ENCODE measurements at regions not wholly inside any gene's neighbourhood (a gene's known extent, or its start where the extent isn't known, plus 50 kb on each side); places are given as distances from the start of the nearest gene placed in this dataset.

- DNase-seq = no peak
- peaks cover 49 to 66% (median 63%) of the 10 kb centered on the region in 6 donors for H3K4me1 ChIP-seq
- TF ChIP-seq CTCF (IDR thresholded peaks at IDR 0.05 in 8 of 11, conservative IDR thresholded peaks at IDR 0.05 in 3 of 11) (no peak), POLR2AphosphoS5 (IDR thresholded peaks at IDR 0.05) (no peak), POLR2A (IDR thresholded peaks at IDR 0.05) (no peak)
- peak overlapping the region in 5 of 8 donors; percentile 36 to 69 (median 46) for H3K4me3 ChIP-seq
- H3K27ac ChIP-seq = peak overlapping the region in 7 of 8 donors; percentile 88 to 96 (median 91)
- H3K36me3 ChIP-seq = peaks cover 0 to 28% (median 2%) of the 10 kb centered on the region in 6 donors
- intact Hi-C loops (cut with DNase I; ENCODE audit: low total_unique reads) = no loop called here
- WGBS, 5 donors = 34 to 48% (median 43%) methylated on average over 3 of the region's 3 CpGs
- no peaks in the 10 kb centered on the region for H3K27me3 ChIP-seq (replicated peaks in 1 of 7)
- no peaks in the 10 kb centered on the region for H3K9me3 ChIP-seq
These were observed 50.8 kb upstream of the BOLA1 start for GRCh38 chr1:149848340-149849110.

GRCh38 chr1:149849111-149849946 is 50.0 kb upstream of the BOLA1 start:
- 20 to 32% (median 26%) methylated on average over 10 of the region's 10 CpGs for WGBS, 5 donors
- peak overlapping the region in 7 of 8 donors; percentile 27 to 69 (median 44) for H3K4me3 ChIP-seq
- peaks cover 41 to 58% (median 56%) of the 10 kb centered on the region in 6 donors for H3K4me1 ChIP-seq
- no peaks in the 10 kb centered on the region for H3K27me3 ChIP-seq (replicated peaks in 1 of 7)
- peaks cover 0 to 28% (median 2%) of the 10 kb centered on the region in 6 donors for H3K36me3 ChIP-seq
- no peak for DNase-seq
- no peaks in the 10 kb centered on the region for H3K9me3 ChIP-seq
- TF ChIP-seq POLR2A (IDR thresholded peaks at IDR 0.05) (no peak), CTCF (IDR thresholded peaks at IDR 0.05 in 8 of 11, conservative IDR thresholded peaks at IDR 0.05 in 3 of 11) (no peak), POLR2AphosphoS5 (IDR thresholded peaks at IDR 0.05) (no peak)
- peak overlapping the region; percentile 82 to 96 (median 91) for H3K27ac ChIP-seq
- intact Hi-C loops (cut with DNase I; ENCODE audit: low total_unique reads) = no loop called here
